SK-N-SH (cell line): ENCODE measurements at regions not wholly inside any gene's neighbourhood (a gene's known extent, or its start where the extent isn't known, plus 50 kb on each side); places are given as distances from the start of the nearest gene placed in this dataset.

Source experiments
- CTCF ChIA-PET: fragments of 300-600, 350-600 bp; formaldehyde crosslinking; extraction: SDS; loops from one replicate; lab custom pipeline; 2021; lab: Yijun Ruan, JAX
- POLR2A ChIA-PET: fragments of 350-600 bp; sonication (Branson Sonifier 250); formaldehyde crosslinking; extraction: SDS; loops from one replicate; lab custom pipeline; 2020; ENCODE audit warnings: antibody characterized with exemption, inconsistent platforms; lab: Yijun Ruan, JAX
- DNase-seq: peaks from one replicate; pipeline ENCODE4 v3.0.0; 2012
- H2AFZ ChIP-seq: fragments of 200-600 bp; sonication (generic); 2 replicates; pipeline ENCODE4 v1.8.1; 2016; ENCODE audit warnings: antibody characterized with exemption, mild to moderate bottlenecking, low read depth
- H3F3A ChIP-seq: fragments of 200-600 bp; sonication (generic); replicated peaks from 2 replicates; pipeline ENCODE3; 2016; ENCODE audit warnings: antibody characterized with exemption, mild to moderate bottlenecking; ENCODE audit not compliant: insufficient read depth
- H3K27ac ChIP-seq, 2 experiments: fragments of 200-500 bp in 1 of 2; fragments of 200-600 bp in 1 of 2; sonication (Bioruptor generic) in 1 of 2; sonication (generic), shearing (Covaris generic) in 1 of 2; 2 replicates each; pipeline versions ENCODE4 v1.5.1 to v1.6.1; 2014 to 2016; ENCODE audit warnings: low read depth in 2 of 2, inconsistent platforms in 1 of 2, low read length in 1 of 2, mild to moderate bottlenecking in 1 of 2, mixed read lengths in 1 of 2
- H3K27me3 ChIP-seq: fragments of 200-600 bp; sonication (generic), shearing (Covaris generic); 2 replicates; pipeline ENCODE4 v1.6.1; 2016; ENCODE audit warnings: mixed run types; ENCODE audit not compliant: insufficient read depth
- H3K36me3 ChIP-seq, 2 experiments: fragments of 200-500 bp in 1 of 2; fragments of 200-600 bp in 1 of 2; sonication (Bioruptor generic) in 1 of 2; sonication (generic) in 1 of 2; replicated peaks in 1 of 2; 2 replicates each; pipeline versions ENCODE3 to v1.5.1; 2014 to 2016; ENCODE audit warnings: low read length in 1 of 2, mild to moderate bottlenecking in 1 of 2; ENCODE audit not compliant: insufficient read depth in 2 of 2, control insufficient read depth in 1 of 2
- H3K4me1 ChIP-seq, 2 experiments: fragments of 200-500 bp in 1 of 2; fragments of 200-600 bp in 1 of 2; sonication (Bioruptor generic) in 1 of 2; sonication (generic), shearing (Covaris generic) in 1 of 2; 2 replicates each; pipeline versions ENCODE4 v1.5.1 to v1.6.1; 2014 to 2016; ENCODE audit warnings: low read depth in 1 of 2, low read length in 1 of 2, mixed run types in 1 of 2; ENCODE audit not compliant: insufficient read depth in 2 of 2, control insufficient read depth in 1 of 2
- H3K4me2 ChIP-seq: fragments of 200-600 bp; sonication (generic), shearing (Covaris generic); 2 replicates; pipeline ENCODE4 v1.6.1; 2017; ENCODE audit warnings: mixed run types
- H3K4me3 ChIP-seq, 2 experiments: fragments of 200-500 bp in 1 of 2; fragments of 200-600 bp in 1 of 2; sonication (Bioruptor generic) in 1 of 2; sonication (generic), shearing (Covaris generic) in 1 of 2; 2 replicates each; pipeline versions ENCODE4 v1.5.1 to v1.8.1; 2014 to 2016; ENCODE audit warnings: low read depth in 2 of 2, inconsistent platforms in 1 of 2, low read length in 1 of 2, mild to moderate bottlenecking in 1 of 2, mixed read lengths in 1 of 2, moderate library complexity in 1 of 2
- H3K79me2 ChIP-seq: fragments of 200-600 bp; sonication (generic); 2 replicates; pipeline ENCODE4 v1.8.1; 2017; ENCODE audit warnings: mild to moderate bottlenecking; ENCODE audit not compliant: insufficient read depth
- H3K9ac ChIP-seq: fragments of 200-600 bp; sonication (generic); 2 replicates; pipeline ENCODE4 v1.6.1; 2017; ENCODE audit warnings: mixed run types
- H3K9me2 ChIP-seq: fragments of 200-600 bp; sonication (generic); 2 replicates; pipeline ENCODE4 v1.6.1; 2017; ENCODE audit warnings: mixed run types
- H3K9me3 ChIP-seq: fragments of 200-600 bp; sonication (generic); 2 replicates; pipeline ENCODE4 v1.6.1; 2017; ENCODE audit warnings: mixed run types, mild to moderate bottlenecking, moderate library complexity
- H4K20me1 ChIP-seq: fragments of 200-600 bp; sonication (generic); 2 replicates; pipeline ENCODE4 v1.6.1; 2017; ENCODE audit warnings: mild to moderate bottlenecking, mixed run types; ENCODE audit not compliant: insufficient read depth
- CHD2 ChIP-seq: fragments of 150-350 bp; IDR thresholded peaks from 2 replicates; pipeline ENCODE4 v1.6.1; 2018; ENCODE audit warnings: low read length; ENCODE audit not compliant: partially characterized antibody
- EZH2phosphoT487 ChIP-seq: fragments of 200-600 bp; sonication (generic); IDR thresholded peaks from 2 replicates; pipeline ENCODE4 v1.6.1; 2017; ENCODE audit warnings: low read depth, mixed run types, mild to moderate bottlenecking, antibody characterized with exemption, moderate library complexity, borderline replicate concordance
- GABPA ChIP-seq: IDR thresholded peaks from 2 replicates; pipeline ENCODE4 v1.4.0; 2012; ENCODE audit warnings: low read depth, mild to moderate bottlenecking
- JUND ChIP-seq: IDR thresholded peaks from 2 replicates; pipeline ENCODE4 v1.4.0; 2012
- MAX ChIP-seq: IDR thresholded peaks from 2 replicates; pipeline ENCODE4 v1.4.0; 2012; ENCODE audit warnings: low read depth
- MEF2A ChIP-seq: IDR thresholded peaks from 2 replicates; pipeline ENCODE4 v1.4.0; 2012; ENCODE audit warnings: low read depth, borderline replicate concordance
- MXI1 ChIP-seq: IDR thresholded peaks from 2 replicates; pipeline ENCODE4 v1.6.1; 2012; ENCODE audit warnings: mild to moderate bottlenecking, low read depth, low read length, improper control_type of control experiment
- NFIC ChIP-seq: IDR thresholded peaks from 2 replicates; pipeline ENCODE4 v1.4.0; 2012; ENCODE audit warnings: borderline replicate concordance
- NRF1 ChIP-seq: IDR thresholded peaks from 2 replicates; pipeline ENCODE4 v1.6.1; 2012; ENCODE audit warnings: low read depth, mild to moderate bottlenecking, low read length
- RFX5 ChIP-seq: IDR thresholded peaks from 2 replicates; pipeline ENCODE4 v1.6.1; 2012; ENCODE audit warnings: mild to moderate bottlenecking, improper control_type of control experiment, low read length
- SIN3A ChIP-seq: IDR thresholded peaks from 2 replicates; pipeline ENCODE4 v1.6.1; 2012; ENCODE audit warnings: low read depth, mild to moderate bottlenecking, low read length, moderate library complexity, borderline replicate concordance
- TEAD4 ChIP-seq: IDR thresholded peaks from 2 replicates; pipeline ENCODE4 v1.4.0; 2012; ENCODE audit warnings: mild to moderate bottlenecking, borderline replicate concordance; ENCODE audit not compliant: insufficient read depth
- YY1 ChIP-seq: IDR thresholded peaks from 2 replicates; pipeline ENCODE4 v1.4.0; 2012; ENCODE audit warnings: low read depth, mild to moderate bottlenecking
- WGBS: methylation state at CpG from one replicate; pipeline ENCODE4 v1.1.6; 2017; ENCODE audit warnings: low lambda C conversion rate; 5-methylcytosine and 5-hydroxymethylcytosine counted together
- TF ChIP-seq, protein P1 (sequence below): IDR thresholded peaks from 2 replicates; pipeline ENCODE4 v1.4.0; 2012; ENCODE audit warnings: low read depth, borderline replicate concordance
- TF ChIP-seq, protein P2 (sequence below): fragments of 150-350 bp; IDR thresholded peaks from 2 replicates; pipeline ENCODE4 v1.6.1; 2017; ENCODE audit warnings: antibody characterized with exemption, low read length, low read depth, borderline replicate concordance
- TF ChIP-seq, protein P3 (sequence below): IDR thresholded peaks from 2 replicates; pipeline ENCODE4 v1.6.1; 2012; ENCODE audit warnings: mild to moderate bottlenecking, low read depth, low read length, moderate library complexity

GRCh38 chr4:38572793-38573192, 91.2 kb upstream of the KLF3 start:
- POLR2A ChIA-PET: no interaction called here

GRCh38 chr4:38574559-38575333, 89.3 kb upstream of the KLF3 start:
- no peaks in the 10 kb centered on the region for H3K9me3 ChIP-seq
- no peaks in the 10 kb centered on the region for H4K20me1 ChIP-seq
- no peak overlapping the region for H2AFZ ChIP-seq
- no peaks in the 10 kb centered on the region for H3F3A ChIP-seq
- no peak overlapping the region for H3K27ac ChIP-seq
- no peak for TF ChIP-seq NFIC
- TF ChIP-seq MEF2A: no peak
- no peak for TF ChIP-seq MXI1
- WGBS: 64% methylated on average over 16 of the region's 17 CpGs
- POLR2A ChIA-PET: no interaction called here
- no peaks in the 10 kb centered on the region for H3K4me1 ChIP-seq
- H3K27me3 ChIP-seq: no peaks in the 10 kb centered on the region
- no peak overlapping the region for H3K9ac ChIP-seq
- no peak overlapping the region for H3K4me3 ChIP-seq
- no peaks in the 10 kb centered on the region for H3K36me3 ChIP-seq
- no peak overlapping the region for H3K4me2 ChIP-seq
- CTCF ChIA-PET: no interaction called here
- no peaks in the 10 kb centered on the region for H3K79me2 ChIP-seq
- no peaks in the 10 kb centered on the region for H3K9me2 ChIP-seq
- DNase-seq: no peak

More at GRCh38 chr4:38572793-38573192, 91.2 kb upstream of the KLF3 start:
- H3K27me3 ChIP-seq: no peaks in the 10 kb centered on the region
- no peak overlapping the region for H3K4me2 ChIP-seq
- H3K9me2 ChIP-seq: no peaks in the 10 kb centered on the region
- H3K27ac ChIP-seq: no peak overlapping the region
- no peaks in the 10 kb centered on the region for H4K20me1 ChIP-seq
- no peak overlapping the region for H3K4me3 ChIP-seq
- no peak overlapping the region for H3K9ac ChIP-seq
- H2AFZ ChIP-seq: no peak overlapping the region
- no peaks in the 10 kb centered on the region for H3K9me3 ChIP-seq
- no peak for TF ChIP-seq EZH2phosphoT487
- TF ChIP-seq GABPA: no peak
- no peak for TF ChIP-seq MXI1
- no peak for TF ChIP-seq YY1
- no peak for TF ChIP-seq JUND
- no peak for DNase-seq
- no peaks in the 10 kb centered on the region for H3K79me2 ChIP-seq
- CTCF ChIA-PET: no interaction called here
- H3K4me1 ChIP-seq: no peaks in the 10 kb centered on the region
- H3F3A ChIP-seq: no peaks in the 10 kb centered on the region
- H3K36me3 ChIP-seq: no peaks in the 10 kb centered on the region

DNA sequence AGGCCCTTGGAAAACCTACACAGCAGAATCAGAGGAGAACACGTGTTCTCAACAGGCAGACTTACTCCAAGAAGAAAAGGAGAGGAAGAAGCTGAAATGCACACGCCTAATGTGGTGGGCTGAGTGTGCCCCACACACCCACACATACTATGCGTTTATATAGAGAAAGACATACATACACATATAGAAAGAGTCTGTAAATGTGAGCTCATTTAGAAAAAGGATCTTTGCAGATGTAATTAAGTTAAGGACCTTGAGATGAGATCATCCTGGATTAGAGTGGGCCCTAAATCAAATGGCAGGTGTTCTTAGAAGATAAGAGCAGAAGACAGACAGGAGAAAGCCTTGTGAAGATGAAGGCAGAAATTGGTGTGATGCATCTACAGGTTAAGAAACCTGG, 87.2 kb upstream of the KLF3 start:
- DNase-seq: no peak
- no peaks in the 10 kb centered on the region for H3K9me3 ChIP-seq
- no peaks in the 10 kb centered on the region for H3K4me1 ChIP-seq
- no peaks in the 10 kb centered on the region for H3K79me2 ChIP-seq
- H3K4me2 ChIP-seq: no peak overlapping the region
- H3K27ac ChIP-seq: no peak overlapping the region
- no peaks in the 10 kb centered on the region for H4K20me1 ChIP-seq
- no peaks in the 10 kb centered on the region for H3K36me3 ChIP-seq
- H2AFZ ChIP-seq: no peak overlapping the region
- WGBS: 60% methylated on average over 3 of the region's 3 CpGs
- H3F3A ChIP-seq: no peaks in the 10 kb centered on the region
- H3K9ac ChIP-seq: no peak overlapping the region
- H3K27me3 ChIP-seq: no peaks in the 10 kb centered on the region
- ChIA-PET CTCF (interaction anchor here (0.6 to 0.9 kb wide), 2 partner anchors 83 to 257 kb away, joined by 3 read pairs; no protein-coding TSS in a partner anchor), POLR2A (no interaction called here)
- H3K4me3 ChIP-seq: no peak overlapping the region
- no peaks in the 10 kb centered on the region for H3K9me2 ChIP-seq
- TF ChIP-seq, protein P1, sequence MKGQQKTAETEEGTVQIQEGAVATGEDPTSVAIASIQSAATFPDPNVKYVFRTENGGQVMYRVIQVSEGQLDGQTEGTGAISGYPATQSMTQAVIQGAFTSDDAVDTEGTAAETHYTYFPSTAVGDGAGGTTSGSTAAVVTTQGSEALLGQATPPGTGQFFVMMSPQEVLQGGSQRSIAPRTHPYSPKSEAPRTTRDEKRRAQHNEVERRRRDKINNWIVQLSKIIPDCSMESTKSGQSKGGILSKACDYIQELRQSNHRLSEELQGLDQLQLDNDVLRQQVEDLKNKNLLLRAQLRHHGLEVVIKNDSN: no peak
- no peak for TF ChIP-seq TEAD4
- TF ChIP-seq MXI1: no peak
- TF ChIP-seq YY1: no peak
- TF ChIP-seq EZH2phosphoT487: no peak
- no peak for TF ChIP-seq SIN3A
- TF ChIP-seq, protein P2, sequence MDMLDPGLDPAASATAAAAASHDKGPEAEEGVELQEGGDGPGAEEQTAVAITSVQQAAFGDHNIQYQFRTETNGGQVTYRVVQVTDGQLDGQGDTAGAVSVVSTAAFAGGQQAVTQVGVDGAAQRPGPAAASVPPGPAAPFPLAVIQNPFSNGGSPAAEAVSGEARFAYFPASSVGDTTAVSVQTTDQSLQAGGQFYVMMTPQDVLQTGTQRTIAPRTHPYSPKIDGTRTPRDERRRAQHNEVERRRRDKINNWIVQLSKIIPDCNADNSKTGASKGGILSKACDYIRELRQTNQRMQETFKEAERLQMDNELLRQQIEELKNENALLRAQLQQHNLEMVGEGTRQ: no peak
- no peak for TF ChIP-seq NRF1
- no peak for TF ChIP-seq CHD2
- TF ChIP-seq, protein P3, sequence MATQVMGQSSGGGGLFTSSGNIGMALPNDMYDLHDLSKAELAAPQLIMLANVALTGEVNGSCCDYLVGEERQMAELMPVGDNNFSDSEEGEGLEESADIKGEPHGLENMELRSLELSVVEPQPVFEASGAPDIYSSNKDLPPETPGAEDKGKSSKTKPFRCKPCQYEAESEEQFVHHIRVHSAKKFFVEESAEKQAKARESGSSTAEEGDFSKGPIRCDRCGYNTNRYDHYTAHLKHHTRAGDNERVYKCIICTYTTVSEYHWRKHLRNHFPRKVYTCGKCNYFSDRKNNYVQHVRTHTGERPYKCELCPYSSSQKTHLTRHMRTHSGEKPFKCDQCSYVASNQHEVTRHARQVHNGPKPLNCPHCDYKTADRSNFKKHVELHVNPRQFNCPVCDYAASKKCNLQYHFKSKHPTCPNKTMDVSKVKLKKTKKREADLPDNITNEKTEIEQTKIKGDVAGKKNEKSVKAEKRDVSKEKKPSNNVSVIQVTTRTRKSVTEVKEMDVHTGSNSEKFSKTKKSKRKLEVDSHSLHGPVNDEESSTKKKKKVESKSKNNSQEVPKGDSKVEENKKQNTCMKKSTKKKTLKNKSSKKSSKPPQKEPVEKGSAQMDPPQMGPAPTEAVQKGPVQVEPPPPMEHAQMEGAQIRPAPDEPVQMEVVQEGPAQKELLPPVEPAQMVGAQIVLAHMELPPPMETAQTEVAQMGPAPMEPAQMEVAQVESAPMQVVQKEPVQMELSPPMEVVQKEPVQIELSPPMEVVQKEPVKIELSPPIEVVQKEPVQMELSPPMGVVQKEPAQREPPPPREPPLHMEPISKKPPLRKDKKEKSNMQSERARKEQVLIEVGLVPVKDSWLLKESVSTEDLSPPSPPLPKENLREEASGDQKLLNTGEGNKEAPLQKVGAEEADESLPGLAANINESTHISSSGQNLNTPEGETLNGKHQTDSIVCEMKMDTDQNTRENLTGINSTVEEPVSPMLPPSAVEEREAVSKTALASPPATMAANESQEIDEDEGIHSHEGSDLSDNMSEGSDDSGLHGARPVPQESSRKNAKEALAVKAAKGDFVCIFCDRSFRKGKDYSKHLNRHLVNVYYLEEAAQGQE: no peak
- TF ChIP-seq RFX5: no peak
- TF ChIP-seq MAX: no peak
